PC-3 (cell line): ENCODE measurements at regions not wholly inside any gene's neighbourhood (a gene's known extent, or its start where the extent isn't known, plus 50 kb on each side); places are given as distances from the start of the nearest gene placed in this dataset.

Experiments
- ATAC-seq: fragments of 200-7000 bp; cut with Tn5 transposase; 2 replicates; pipeline ENCODE4 v1.9.1; 2020; ENCODE audit warnings: mild to moderate bottlenecking, moderate library complexity
- BruUV-seq: library from RNA; stranded (reverse); fragments of 400-500 nt; replicated peaks from 2 replicates; lab custom pipeline; 2021; lab: Mats Ljungman, UMichigan
- CTCF ChIA-PET: fragments of 300-600 bp; sonication (Branson Sonifier 250); formaldehyde crosslinking; loops from one replicate; lab custom pipeline; 2022; ENCODE audit warnings: antibody characterized with exemption; lab: Charles Lee
- POLR2A ChIA-PET: fragments of 300-600 bp; sonication (Branson Sonifier 250); formaldehyde crosslinking; loops from one replicate; lab custom pipeline; 2022; ENCODE audit warnings: antibody characterized with exemption; ENCODE audit not compliant: unreplicated experiment; lab: Charles Lee
- DNase-seq: peaks from one replicate; pipeline ENCODE4 v3.0.0-alpha.2; 2015
- H2AFZ ChIP-seq: fragments of 300-600 bp; sonication (generic); 2 replicates; pipeline ENCODE4 v1.6.0; 2016; ENCODE audit warnings: antibody characterized with exemption, low read length
- H3F3A ChIP-seq: fragments of 300-600 bp; sonication (generic); one replicate; pipeline ENCODE4 v1.6.0; 2017; ENCODE audit warnings: antibody characterized with exemption, low read length, control low read depth, mild to moderate bottlenecking; ENCODE audit not compliant: unreplicated experiment
- H3K27ac ChIP-seq: fragments of 300-600 bp; sonication (generic); 2 replicates; pipeline ENCODE4 v1.5.1; 2016; ENCODE audit warnings: mild to moderate bottlenecking, low read length
- H3K27me3 ChIP-seq: fragments of 300-600 bp; sonication (generic); 2 replicates; pipeline ENCODE4 v1.6.1; 2016; ENCODE audit warnings: low read length, mixed read lengths
- H3K36me3 ChIP-seq: fragments of 300-600 bp; sonication (generic); 2 replicates; pipeline ENCODE4 v1.6.1; 2016; ENCODE audit warnings: low read depth, mixed run types, low read length, mixed read lengths
- H3K4me1 ChIP-seq: fragments of 300-600 bp; sonication (generic); 2 replicates; pipeline ENCODE4 v1.5.1; 2016; ENCODE audit warnings: low read length; ENCODE audit not compliant: insufficient read depth
- H3K4me2 ChIP-seq: fragments of 300-600 bp; sonication (generic); 2 replicates; pipeline ENCODE4 v1.6.0; 2016; ENCODE audit warnings: low read length
- H3K4me3 ChIP-seq: fragments of 300-600 bp; sonication (generic); 2 replicates; pipeline ENCODE4 v1.5.1; 2016; ENCODE audit warnings: mild to moderate bottlenecking, low read length, mixed read lengths
- H3K79me2 ChIP-seq: fragments of 300-600 bp; sonication (generic); 2 replicates; pipeline ENCODE4 v1.6.1; 2017; ENCODE audit warnings: low read length, mixed read lengths
- H3K9ac ChIP-seq: fragments of 300-600 bp; sonication (generic); 2 replicates; pipeline ENCODE4 v1.6.0; 2016; ENCODE audit warnings: mild to moderate bottlenecking, low read length
- H3K9me2 ChIP-seq: fragments of 300-600 bp; sonication (generic); replicated peaks from 2 replicates; pipeline ENCODE4 v1.6.1; 2016; ENCODE audit warnings: mixed run types, low read length, mixed read lengths
- H3K9me3 ChIP-seq: fragments of 300-600 bp; sonication (generic); 2 replicates; pipeline ENCODE4 v1.6.1; 2016; ENCODE audit warnings: low read length, mixed read lengths
- H4K20me1 ChIP-seq: fragments of 300-600 bp; sonication (generic); 2 replicates; pipeline ENCODE4 v1.6.1; 2016; ENCODE audit warnings: low read length, mixed read lengths
- CTCF ChIP-seq: fragments of 300-600 bp; sonication (generic); conservative IDR thresholded peaks from 2 replicates; pipeline ENCODE4 v1.5.1; 2017; ENCODE audit warnings: antibody characterized with exemption, low read depth, mild to moderate bottlenecking, low read length
- EZH2 ChIP-seq: fragments of 300-600 bp; sonication (generic); IDR thresholded peaks from one replicate; pipeline ENCODE4 v1.6.1; 2017; ENCODE audit warnings: antibody characterized with exemption, mild to moderate bottlenecking, low read length; ENCODE audit not compliant: unreplicated experiment
- EZH2phosphoT487 ChIP-seq: fragments of 300-600 bp; sonication (generic); IDR thresholded peaks from 2 replicates; pipeline ENCODE4 v1.6.1; 2018; ENCODE audit warnings: mild to moderate bottlenecking, antibody characterized with exemption, low read length, borderline replicate concordance
- intact Hi-C: fragments of 100-400 bp; cut with micrococcal nuclease; formaldehyde crosslinking; loops from 2 replicates; pipeline ENCODE4 v1.9.0; 2023

GRCh38 chr7:19834566-19834965 is 61.1 kb upstream of the TMEM196 start:
- H3K9me2 ChIP-seq, result no peaks in the 10 kb centered on the region
- intact Hi-C loops, result loop anchor here (2.0 kb wide), 1 partner anchor 124 kb away; no protein-coding TSS in a partner anchor
- ATAC-seq, result peak; percentile 77
- H3K9ac ChIP-seq, result no peak overlapping the region
- 0 out of 2 replicates have a peak, but pooled peaks cover 3% of the 10 kb centered on the region for H3K9me3 ChIP-seq
- no peaks in the 10 kb centered on the region for H4K20me1 ChIP-seq
- peak overlapping the region; percentile 23 for H3K27ac ChIP-seq
- peak; percentile 86 for DNase-seq
- 0 out of 2 replicates have a peak overlapping the region, but pooled peaks have one; percentile 12 for H3K4me2 ChIP-seq
- POLR2A ChIA-PET, result interaction anchor here (0.6 kb wide), 1 partner anchor 13 kb away, joined by 3 read pairs; no protein-coding TSS in a partner anchor
- CTCF ChIA-PET, result no interaction called here
- TF ChIP-seq EZH2phosphoT487, result no peak
- TF ChIP-seq CTCF, result no peak
- no peak for TF ChIP-seq EZH2
- H2AFZ ChIP-seq, result no peak overlapping the region
- no peaks in the 10 kb centered on the region for H3K36me3 ChIP-seq
- no TSS peak for BruUV-seq
- H3F3A ChIP-seq, result no peaks in the 10 kb centered on the region
- no peak overlapping the region for H3K4me3 ChIP-seq
- no peaks in the 10 kb centered on the region for H3K27me3 ChIP-seq
- peaks cover 24% of the 10 kb centered on the region for H3K4me1 ChIP-seq
- H3K79me2 ChIP-seq, result no peaks in the 10 kb centered on the region

GRCh38 chr7:19830604-19831003 is 57.2 kb upstream of the TMEM196 start:
- no peaks in the 10 kb centered on the region for H3K9me3 ChIP-seq
- H3K4me2 ChIP-seq, result no peak overlapping the region
- no peak for ATAC-seq
- H3K9ac ChIP-seq, result no peak overlapping the region
- H3K9me2 ChIP-seq, result no peaks in the 10 kb centered on the region
- intact Hi-C loops, result no loop called here
- no peaks in the 10 kb centered on the region for H3K36me3 ChIP-seq
- ChIA-PET POLR2A (no interaction called here), CTCF (no interaction called here)
- no peaks in the 10 kb centered on the region for H3K27me3 ChIP-seq
- no peaks in the 10 kb centered on the region for H4K20me1 ChIP-seq
- no peak overlapping the region for H2AFZ ChIP-seq
- H3K79me2 ChIP-seq, result no peaks in the 10 kb centered on the region
- DNase-seq, result no peak
- H3F3A ChIP-seq, result no peaks in the 10 kb centered on the region
- H3K4me3 ChIP-seq, result no peak overlapping the region
- TF ChIP-seq CTCF (no peak), EZH2phosphoT487 (no peak), EZH2 (no peak)
- no TSS peak for BruUV-seq
- peaks cover 24% of the 10 kb centered on the region for H3K4me1 ChIP-seq
- H3K27ac ChIP-seq, result no peak overlapping the region
